ENCODE measurements at regions not wholly inside any gene's neighbourhood (a gene's known extent, or its start where the extent isn't known, plus 50 kb on each side); places are given as distances from the start of the nearest gene placed in this dataset.
"Not testable (repeated sequence)": the region's sequence is repeated elsewhere in the genome, so short reads cannot be mapped to it uniquely, and the experiment has no call there.

DNA sequence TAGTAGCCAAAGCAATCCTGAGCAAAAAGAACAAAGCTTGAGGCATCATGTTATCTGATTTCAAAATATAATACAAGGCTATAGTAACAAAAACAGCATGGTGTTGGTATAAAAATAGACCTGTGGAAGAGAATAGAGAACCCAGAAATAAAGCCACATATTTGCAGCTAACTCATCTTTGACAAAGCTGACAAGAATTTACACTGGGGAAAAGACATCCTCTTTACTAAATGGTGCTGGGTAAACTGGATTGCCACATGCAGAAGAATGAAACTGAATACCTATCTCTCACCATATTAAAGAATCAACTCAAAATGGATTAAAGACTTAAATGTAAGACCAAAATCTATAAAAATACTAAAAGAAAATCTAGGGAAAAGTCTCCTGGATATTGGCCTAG lies 59.5 kb upstream of the CD55 start:
- H3K23ac ChIP-seq (ENCODE audit: low read length in 2 of 2): no peak overlapping the region
- H4K91ac ChIP-seq (ENCODE audit: low read length): no peak overlapping the region
- H2BK5ac ChIP-seq (ENCODE audit: low read depth, low read length, poor library complexity, severe bottlenecking): no peak overlapping the region
- H3K27me3 ChIP-seq (ENCODE audit: control insufficient read depth in 1 of 2, insufficient read depth in 1 of 2, low read length in 2 of 2): no peaks in the 10 kb centered on the region
- H4K8ac ChIP-seq (ENCODE audit: low read length): no peak overlapping the region
- H2AK5ac ChIP-seq (ENCODE audit: low read length, severe bottlenecking): no peak overlapping the region
- H3K4me2 ChIP-seq (ENCODE audit: low read length, poor library complexity, severe bottlenecking): no peak overlapping the region
- no peak overlapping the region for H2BK15ac ChIP-seq (ENCODE audit: low read depth, poor library complexity, severe bottlenecking)
- no peak overlapping the region for H3K18ac ChIP-seq (ENCODE audit: low read depth in 1 of 2, low read length in 2 of 2)
- H3K14ac ChIP-seq (ENCODE audit: low read length in 2 of 2): no peak overlapping the region
- H3K27ac ChIP-seq (ENCODE audit: low read length, poor library complexity, severe bottlenecking): no peak overlapping the region
- no peak overlapping the region for H2BK120ac ChIP-seq (ENCODE audit: low read depth, low read length)
- no peak for DNase-seq
- no peak overlapping the region for H2BK12ac ChIP-seq (ENCODE audit: low read length in 2 of 2)
- H3K79me1 ChIP-seq (replicated peaks; ENCODE audit: low read length, poor library complexity, severe bottlenecking): no peaks in the 10 kb centered on the region
- H3K4me1 ChIP-seq (ENCODE audit: control insufficient read depth, insufficient read depth, low read depth, low read length): no peaks in the 10 kb centered on the region
- H3K36me3 ChIP-seq (ENCODE audit: control insufficient read depth in 1 of 2, insufficient read depth in 2 of 2, low read depth in 1 of 2, low read length in 2 of 2): no peaks in the 10 kb centered on the region
- no peak overlapping the region for H2AFZ ChIP-seq (ENCODE audit: low read depth, low read length)
- no peak overlapping the region for H3K4ac ChIP-seq (ENCODE audit: low read depth in 1 of 2, low read length in 2 of 2)
- no peaks in the 10 kb centered on the region for H3K9me3 ChIP-seq (ENCODE audit: control insufficient read depth, low read length)
- H3K4me3 ChIP-seq (ENCODE audit: insufficient read depth in 1 of 2, low read depth in 1 of 2, low read length in 2 of 2): no peak overlapping the region
- H3K9ac ChIP-seq (ENCODE audit: low read length): no peak overlapping the region

DNA sequence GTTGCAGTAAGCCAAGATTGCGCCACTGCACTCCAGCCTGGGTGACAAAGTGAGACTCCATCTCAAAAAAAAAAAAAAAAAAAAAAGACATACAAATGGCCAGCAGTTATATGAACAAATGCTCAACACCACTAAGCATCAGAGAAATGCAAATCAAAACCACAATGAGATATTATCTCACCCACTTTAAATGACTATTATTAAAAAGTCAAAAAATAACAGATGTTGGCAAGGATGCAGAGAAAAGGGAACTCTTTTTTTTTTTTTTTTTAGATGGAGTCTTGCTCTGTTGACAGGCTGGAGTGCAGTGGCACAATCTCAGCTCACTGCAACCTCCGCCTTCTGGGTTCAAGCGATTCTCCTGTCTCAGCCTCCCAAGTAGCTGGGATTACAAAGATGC lies 58.6 kb upstream of the CD55 start:
- not testable (repeated sequence) for DNase-seq; H4K91ac ChIP-seq (ENCODE audit: low read length); H2AK5ac ChIP-seq (ENCODE audit: low read length, severe bottlenecking); H3K4me3 ChIP-seq (ENCODE audit: insufficient read depth in 1 of 2, low read depth in 1 of 2, low read length in 2 of 2); H3K9ac ChIP-seq (ENCODE audit: low read length); H3K27ac ChIP-seq (ENCODE audit: low read length, poor library complexity, severe bottlenecking); H3K23ac ChIP-seq (ENCODE audit: low read length in 2 of 2); H3K18ac ChIP-seq (ENCODE audit: low read depth in 1 of 2, low read length in 2 of 2); H3K27me3 ChIP-seq (ENCODE audit: control insufficient read depth in 1 of 2, insufficient read depth in 1 of 2, low read length in 2 of 2); H3K4me2 ChIP-seq (ENCODE audit: low read length, poor library complexity, severe bottlenecking); H3K4me1 ChIP-seq (ENCODE audit: control insufficient read depth, insufficient read depth, low read depth, low read length); H3K9me3 ChIP-seq (ENCODE audit: control insufficient read depth, low read length); H2BK12ac ChIP-seq (ENCODE audit: low read length in 2 of 2); H4K8ac ChIP-seq (ENCODE audit: low read length); H3K14ac ChIP-seq (ENCODE audit: low read length in 2 of 2); H2BK5ac ChIP-seq (ENCODE audit: low read depth, low read length, poor library complexity, severe bottlenecking); H3K36me3 ChIP-seq (ENCODE audit: control insufficient read depth in 1 of 2, insufficient read depth in 2 of 2, low read depth in 1 of 2, low read length in 2 of 2); H2AFZ ChIP-seq (ENCODE audit: low read depth, low read length); H3K79me1 ChIP-seq (replicated peaks; ENCODE audit: low read length, poor library complexity, severe bottlenecking); H2BK120ac ChIP-seq (ENCODE audit: low read depth, low read length); H2BK15ac ChIP-seq (ENCODE audit: low read depth, poor library complexity, severe bottlenecking); H3K4ac ChIP-seq (ENCODE audit: low read depth in 1 of 2, low read length in 2 of 2)
- WGBS: no CpG with 5 or more reads among the region's 3 CpGs

DNA sequence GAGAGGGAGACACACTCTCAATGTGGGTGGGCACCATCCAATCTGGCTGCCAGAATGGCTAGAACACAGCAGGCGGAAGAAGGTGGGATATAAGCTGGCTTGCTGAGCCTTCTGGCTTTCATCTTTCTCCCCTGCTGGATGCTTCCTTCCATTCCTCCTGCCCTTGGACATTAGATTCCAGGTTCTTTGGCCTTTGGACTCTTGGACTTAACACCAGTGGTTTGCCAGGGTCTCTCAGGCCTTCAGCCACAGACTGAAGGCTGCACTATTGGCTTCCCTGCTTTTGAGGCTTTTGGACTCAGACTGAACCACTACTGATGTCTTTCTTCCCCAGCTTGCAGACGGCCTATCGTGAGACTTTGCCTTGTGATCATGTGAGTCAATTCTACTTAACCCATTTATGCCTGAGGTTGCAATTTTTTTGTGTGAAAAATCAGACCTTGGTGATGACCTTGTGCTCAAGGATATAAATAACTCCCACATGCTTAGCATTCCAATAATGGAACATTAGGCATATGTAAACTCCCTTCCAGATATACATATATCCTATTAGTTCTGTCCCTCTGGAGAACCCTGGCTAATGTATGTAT lies 56.7 kb upstream of the CD55 start:
- Histone ChIP-seq H3K4me2 (ENCODE audit: low read length, poor library complexity, severe bottlenecking) (no peak overlapping the region), H2BK120ac (ENCODE audit: low read depth, low read length) (no peak overlapping the region), H3K79me1 (replicated peaks; ENCODE audit: low read length, poor library complexity, severe bottlenecking) (no peaks in the 10 kb centered on the region), H2BK12ac (ENCODE audit: low read length in 2 of 2) (no peak overlapping the region), H2AK5ac (ENCODE audit: low read length, severe bottlenecking) (no peak overlapping the region), H3K36me3 (ENCODE audit: control insufficient read depth in 1 of 2, insufficient read depth in 2 of 2, low read depth in 1 of 2, low read length in 2 of 2) (no peaks in the 10 kb centered on the region), H2AFZ (ENCODE audit: low read depth, low read length) (no peak overlapping the region), H3K18ac (ENCODE audit: low read depth in 1 of 2, low read length in 2 of 2) (no peak overlapping the region), H3K14ac (ENCODE audit: low read length in 2 of 2) (no peak overlapping the region), H3K9me3 (ENCODE audit: control insufficient read depth, low read length) (no peaks in the 10 kb centered on the region), H3K27me3 (ENCODE audit: control insufficient read depth in 1 of 2, insufficient read depth in 1 of 2, low read length in 2 of 2) (no peaks in the 10 kb centered on the region), H4K91ac (ENCODE audit: low read length) (no peak overlapping the region), H3K4me3 (ENCODE audit: insufficient read depth in 1 of 2, low read depth in 1 of 2, low read length in 2 of 2) (no peak overlapping the region), H3K23ac (ENCODE audit: low read length in 2 of 2) (no peak overlapping the region), H2BK5ac (ENCODE audit: low read depth, low read length, poor library complexity, severe bottlenecking) (no peak overlapping the region), H3K4me1 (ENCODE audit: control insufficient read depth, insufficient read depth, low read depth, low read length) (no peaks in the 10 kb centered on the region), H2BK15ac (ENCODE audit: low read depth, poor library complexity, severe bottlenecking) (no peak overlapping the region), H3K4ac (ENCODE audit: low read depth in 1 of 2, low read length in 2 of 2) (no peak overlapping the region), H3K9ac (ENCODE audit: low read length) (no peak overlapping the region), H4K8ac (ENCODE audit: low read length) (no peak overlapping the region), H3K27ac (ENCODE audit: low read length, poor library complexity, severe bottlenecking) (no peak overlapping the region)
- WGBS: 76% methylated on average over 2 of the region's 3 CpGs
- no peak for DNase-seq

DNA sequence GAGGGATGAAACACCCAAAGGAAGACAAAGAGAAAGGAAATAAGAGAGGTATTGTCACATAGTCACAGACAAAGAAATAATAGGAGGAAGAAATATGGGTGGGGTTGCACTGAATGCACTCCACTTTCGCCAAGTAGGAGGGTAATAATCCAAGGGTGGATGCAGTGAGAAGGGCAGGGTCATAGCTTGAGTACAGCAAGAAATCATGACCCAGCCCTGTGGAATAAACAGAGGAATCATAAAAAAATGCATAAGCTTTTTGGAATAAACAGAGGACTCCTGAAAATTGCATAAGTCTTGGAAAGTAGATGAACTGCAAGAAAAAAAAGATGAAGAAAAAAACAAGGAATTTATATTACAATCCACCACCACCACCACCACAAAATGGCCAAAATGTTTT lies 53.1 kb upstream of the CD55 start:
- no peaks in the 10 kb centered on the region for H3K36me3 ChIP-seq (ENCODE audit: control insufficient read depth in 1 of 2, insufficient read depth in 2 of 2, low read depth in 1 of 2, low read length in 2 of 2)
- H3K9me3 ChIP-seq (ENCODE audit: control insufficient read depth, low read length): no peaks in the 10 kb centered on the region
- H3K79me1 ChIP-seq (replicated peaks; ENCODE audit: low read length, poor library complexity, severe bottlenecking): no peaks in the 10 kb centered on the region
- no peak overlapping the region for H2AK5ac ChIP-seq (ENCODE audit: low read length, severe bottlenecking)
- no peak overlapping the region for H4K91ac ChIP-seq (ENCODE audit: low read length)
- no peak overlapping the region for H3K4me3 ChIP-seq (ENCODE audit: insufficient read depth in 1 of 2, low read depth in 1 of 2, low read length in 2 of 2)
- no peaks in the 10 kb centered on the region for H3K27me3 ChIP-seq (ENCODE audit: control insufficient read depth in 1 of 2, insufficient read depth in 1 of 2, low read length in 2 of 2)
- no peak overlapping the region for H3K27ac ChIP-seq (ENCODE audit: low read length, poor library complexity, severe bottlenecking)
- H3K4me2 ChIP-seq (ENCODE audit: low read length, poor library complexity, severe bottlenecking): no peak overlapping the region
- no peak overlapping the region for H4K8ac ChIP-seq (ENCODE audit: low read length)
- 76% methylated on average over 1 of the region's 1 CpG for WGBS
- H2BK120ac ChIP-seq (ENCODE audit: low read depth, low read length): no peak overlapping the region
- no peaks in the 10 kb centered on the region for H3K4me1 ChIP-seq (ENCODE audit: control insufficient read depth, insufficient read depth, low read depth, low read length)
- DNase-seq: no peak
- H2BK15ac ChIP-seq (ENCODE audit: low read depth, poor library complexity, severe bottlenecking): no peak overlapping the region
- H2BK5ac ChIP-seq (ENCODE audit: low read depth, low read length, poor library complexity, severe bottlenecking): no peak overlapping the region
- no peak overlapping the region for H2BK12ac ChIP-seq (ENCODE audit: low read length in 2 of 2)
- H3K4ac ChIP-seq (ENCODE audit: low read depth in 1 of 2, low read length in 2 of 2): no peak overlapping the region
- H3K14ac ChIP-seq (ENCODE audit: low read length in 2 of 2): no peak overlapping the region
- no peak overlapping the region for H3K23ac ChIP-seq (ENCODE audit: low read length in 2 of 2)
- no peak overlapping the region for H3K18ac ChIP-seq (ENCODE audit: low read depth in 1 of 2, low read length in 2 of 2)
- H2AFZ ChIP-seq (ENCODE audit: low read depth, low read length): no peak overlapping the region
- no peak overlapping the region for H3K9ac ChIP-seq (ENCODE audit: low read length)

Data from mesenchymal stem cell (in vitro differentiated cells and primary cell).